ENCODE measurements at regions not wholly inside any gene's neighbourhood (a gene's known extent, or its start where the extent isn't known, plus 50 kb on each side); places are given as distances from the start of the nearest gene placed in this dataset.
"Not testable (repeated sequence)": the region's sequence is repeated elsewhere in the genome, so short reads cannot be mapped to it uniquely, and the experiment has no call there.

DNA sequence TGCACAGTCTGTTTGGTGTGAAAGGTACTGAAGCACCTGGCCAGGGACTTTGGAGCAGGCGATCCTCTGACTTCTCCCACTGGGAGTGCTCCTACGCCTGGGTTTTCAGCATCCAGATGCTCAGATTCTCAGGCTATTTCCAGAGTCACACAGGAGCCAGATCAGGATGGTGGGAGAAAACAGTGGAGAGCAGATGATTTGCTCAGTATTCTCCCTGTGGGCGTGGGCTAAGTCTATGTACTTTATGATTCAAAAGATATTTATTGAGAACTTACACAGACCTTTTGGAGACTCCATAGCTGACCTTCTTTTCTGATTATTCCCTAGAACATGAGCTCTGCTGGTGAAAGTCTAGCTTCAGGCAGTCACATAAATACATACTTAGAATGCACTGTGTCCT, 134.6 kb downstream of the TENT5C start:
- Histone ChIP-seq H3K9me3 (no peaks in the 10 kb centered on the region), H3K27me3 (ENCODE audit: insufficient read depth) (no peaks in the 10 kb centered on the region; the same call in 1 of the 2 replicates), H3K9ac (no peak overlapping the region), H3K4me3 (ENCODE audit: low read depth in 2 of 2, low read length in 1 of 2) (no peak overlapping the region), H2AFZ (ENCODE audit: low read depth) (no peak overlapping the region), H3K79me2 (ENCODE audit: insufficient read depth) (no peaks in the 10 kb centered on the region), H3K4me1 (ENCODE audit: control insufficient read depth in 1 of 2, insufficient read depth in 2 of 2, low read depth in 1 of 2, low read length in 1 of 2) (no peaks in the 10 kb centered on the region), H4K20me1 (ENCODE audit: insufficient read depth) (no peaks in the 10 kb centered on the region), H3K4me2 (no peak overlapping the region), H3K9me2 (no peaks in the 10 kb centered on the region), H3K36me3 (replicated peaks in 1 of 2; ENCODE audit: control insufficient read depth in 1 of 2, insufficient read depth in 2 of 2, low read length in 1 of 2) (no peaks in the 10 kb centered on the region), H3F3A (replicated peaks; ENCODE audit: insufficient read depth) (no peaks in the 10 kb centered on the region), H3K27ac (ENCODE audit: low read depth in 2 of 2, low read length in 1 of 2) (no peak overlapping the region)
- 38% methylated on average over 2 of the region's 3 CpGs for WGBS (ENCODE audit: low lambda C conversion rate)
- ChIA-PET CTCF (interaction anchor here (1.0 to 1.6 kb wide), 4 partner anchors 12 to 18 kb away, joined by 4 to 5 read pairs (median 4); no protein-coding TSS in a partner anchor), POLR2A (no interaction called here)
- DNase-seq = no peak
- no peak for TF ChIP-seq GABPA (IDR thresholded peaks at IDR 0.05; ENCODE audit: low read depth)
- TF ChIP-seq, protein P1, sequence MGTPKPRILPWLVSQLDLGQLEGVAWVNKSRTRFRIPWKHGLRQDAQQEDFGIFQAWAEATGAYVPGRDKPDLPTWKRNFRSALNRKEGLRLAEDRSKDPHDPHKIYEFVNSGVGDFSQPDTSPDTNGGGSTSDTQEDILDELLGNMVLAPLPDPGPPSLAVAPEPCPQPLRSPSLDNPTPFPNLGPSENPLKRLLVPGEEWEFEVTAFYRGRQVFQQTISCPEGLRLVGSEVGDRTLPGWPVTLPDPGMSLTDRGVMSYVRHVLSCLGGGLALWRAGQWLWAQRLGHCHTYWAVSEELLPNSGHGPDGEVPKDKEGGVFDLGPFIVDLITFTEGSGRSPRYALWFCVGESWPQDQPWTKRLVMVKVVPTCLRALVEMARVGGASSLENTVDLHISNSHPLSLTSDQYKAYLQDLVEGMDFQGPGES (IDR thresholded peaks at IDR 0.05; ENCODE audit: low read depth, low read length) = no peak
- TF ChIP-seq, protein P2, sequence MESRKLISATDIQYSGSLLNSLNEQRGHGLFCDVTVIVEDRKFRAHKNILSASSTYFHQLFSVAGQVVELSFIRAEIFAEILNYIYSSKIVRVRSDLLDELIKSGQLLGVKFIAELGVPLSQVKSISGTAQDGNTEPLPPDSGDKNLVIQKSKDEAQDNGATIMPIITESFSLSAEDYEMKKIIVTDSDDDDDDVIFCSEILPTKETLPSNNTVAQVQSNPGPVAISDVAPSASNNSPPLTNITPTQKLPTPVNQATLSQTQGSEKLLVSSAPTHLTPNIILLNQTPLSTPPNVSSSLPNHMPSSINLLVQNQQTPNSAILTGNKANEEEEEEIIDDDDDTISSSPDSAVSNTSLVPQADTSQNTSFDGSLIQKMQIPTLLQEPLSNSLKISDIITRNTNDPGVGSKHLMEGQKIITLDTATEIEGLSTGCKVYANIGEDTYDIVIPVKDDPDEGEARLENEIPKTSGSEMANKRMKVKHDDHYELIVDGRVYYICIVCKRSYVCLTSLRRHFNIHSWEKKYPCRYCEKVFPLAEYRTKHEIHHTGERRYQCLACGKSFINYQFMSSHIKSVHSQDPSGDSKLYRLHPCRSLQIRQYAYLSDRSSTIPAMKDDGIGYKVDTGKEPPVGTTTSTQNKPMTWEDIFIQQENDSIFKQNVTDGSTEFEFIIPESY (IDR thresholded peaks at IDR 0.05; ENCODE audit: borderline replicate concordance, low read depth) = no peak
- TF ChIP-seq, protein P3, sequence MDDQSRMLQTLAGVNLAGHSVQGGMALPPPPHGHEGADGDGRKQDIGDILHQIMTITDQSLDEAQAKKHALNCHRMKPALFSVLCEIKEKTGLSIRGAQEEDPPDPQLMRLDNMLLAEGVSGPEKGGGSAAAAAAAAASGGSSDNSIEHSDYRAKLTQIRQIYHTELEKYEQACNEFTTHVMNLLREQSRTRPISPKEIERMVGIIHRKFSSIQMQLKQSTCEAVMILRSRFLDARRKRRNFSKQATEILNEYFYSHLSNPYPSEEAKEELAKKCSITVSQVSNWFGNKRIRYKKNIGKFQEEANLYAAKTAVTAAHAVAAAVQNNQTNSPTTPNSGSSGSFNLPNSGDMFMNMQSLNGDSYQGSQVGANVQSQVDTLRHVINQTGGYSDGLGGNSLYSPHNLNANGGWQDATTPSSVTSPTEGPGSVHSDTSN (IDR thresholded peaks at IDR 0.05) = no peak
- TF ChIP-seq POLR2AphosphoS5 (IDR thresholded peaks at IDR 0.05; ENCODE audit: low read depth, low read length) = no peak
- TF ChIP-seq USF1 (IDR thresholded peaks at IDR 0.05; ENCODE audit: borderline replicate concordance, low read depth) = no peak
- no peak for TF ChIP-seq RAD21 (IDR thresholded peaks at IDR 0.05; ENCODE audit: low read length)
- TF ChIP-seq RFX5 (IDR thresholded peaks at IDR 0.05; ENCODE audit: low read length) = no peak
- no peak for TF ChIP-seq FOSL2 (IDR thresholded peaks at IDR 0.05; ENCODE audit: borderline replicate concordance, low read depth)
- no peak for TF ChIP-seq RXRA (IDR thresholded peaks at IDR 0.05; ENCODE audit: borderline replicate concordance, low read depth)
- TF ChIP-seq, protein P4, sequence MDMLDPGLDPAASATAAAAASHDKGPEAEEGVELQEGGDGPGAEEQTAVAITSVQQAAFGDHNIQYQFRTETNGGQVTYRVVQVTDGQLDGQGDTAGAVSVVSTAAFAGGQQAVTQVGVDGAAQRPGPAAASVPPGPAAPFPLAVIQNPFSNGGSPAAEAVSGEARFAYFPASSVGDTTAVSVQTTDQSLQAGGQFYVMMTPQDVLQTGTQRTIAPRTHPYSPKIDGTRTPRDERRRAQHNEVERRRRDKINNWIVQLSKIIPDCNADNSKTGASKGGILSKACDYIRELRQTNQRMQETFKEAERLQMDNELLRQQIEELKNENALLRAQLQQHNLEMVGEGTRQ (IDR thresholded peaks at IDR 0.05; ENCODE audit: borderline replicate concordance, low read depth, low read length) = no peak
- no peak for TF ChIP-seq RCOR1 (IDR thresholded peaks at IDR 0.05; ENCODE audit: low read length)
- TF ChIP-seq, protein P5, sequence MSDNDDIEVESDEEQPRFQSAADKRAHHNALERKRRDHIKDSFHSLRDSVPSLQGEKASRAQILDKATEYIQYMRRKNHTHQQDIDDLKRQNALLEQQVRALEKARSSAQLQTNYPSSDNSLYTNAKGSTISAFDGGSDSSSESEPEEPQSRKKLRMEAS (IDR thresholded peaks at IDR 0.05; ENCODE audit: low read depth) = no peak
- TF ChIP-seq TCF12 (IDR thresholded peaks at IDR 0.05) = no peak
- TF ChIP-seq NRF1 (IDR thresholded peaks at IDR 0.05; ENCODE audit: low read depth, low read length) = no peak
- no peak for TF ChIP-seq JUND (IDR thresholded peaks at IDR 0.05)
- no peak for TF ChIP-seq NFIC (IDR thresholded peaks at IDR 0.05; ENCODE audit: borderline replicate concordance)
- TF ChIP-seq SIN3A (IDR thresholded peaks at IDR 0.05; ENCODE audit: borderline replicate concordance, low read depth, low read length) = no peak
- no peak for TF ChIP-seq TAF1 (IDR thresholded peaks at IDR 0.05; ENCODE audit: borderline replicate concordance, low read depth, low read length)
- TF ChIP-seq FOXM1 (IDR thresholded peaks at IDR 0.05; ENCODE audit: low read depth) = no peak

DNA sequence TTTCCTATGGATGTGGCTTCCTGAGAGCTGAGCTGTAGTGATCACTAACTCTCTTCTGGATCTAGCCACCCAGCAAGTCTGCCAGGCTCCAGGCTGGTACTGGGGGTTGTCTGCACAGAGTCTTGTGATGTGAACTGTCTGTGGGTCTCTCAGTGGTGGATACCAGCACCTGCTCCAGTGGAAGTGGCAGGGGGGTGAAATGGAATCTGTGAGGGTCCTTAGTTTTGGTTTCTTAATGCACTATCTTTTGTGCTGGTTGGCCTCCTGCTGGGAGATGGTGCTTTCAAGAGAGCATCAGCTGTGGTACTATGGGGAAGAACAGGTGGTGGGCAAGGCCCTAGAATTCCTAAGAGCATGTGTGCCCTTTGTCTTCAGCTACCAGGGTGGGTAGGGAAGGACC, 140.7 kb downstream of the TENT5C start:
- H3K79me2 ChIP-seq (ENCODE audit: insufficient read depth); H3K36me3 ChIP-seq (replicated peaks in 1 of 2; ENCODE audit: control insufficient read depth in 1 of 2, insufficient read depth in 2 of 2, low read length in 1 of 2); H3F3A ChIP-seq (replicated peaks; ENCODE audit: insufficient read depth); H3K9me3 ChIP-seq; H3K9ac ChIP-seq; H3K9me2 ChIP-seq; H2AFZ ChIP-seq (ENCODE audit: low read depth); H3K4me3 ChIP-seq (ENCODE audit: low read depth in 2 of 2, low read length in 1 of 2); DNase-seq; H3K4me1 ChIP-seq (ENCODE audit: control insufficient read depth in 1 of 2, insufficient read depth in 2 of 2, low read depth in 1 of 2, low read length in 1 of 2); H3K27ac ChIP-seq (ENCODE audit: low read depth in 2 of 2, low read length in 1 of 2); H4K20me1 ChIP-seq (ENCODE audit: insufficient read depth); H3K4me2 ChIP-seq; H3K27me3 ChIP-seq (ENCODE audit: insufficient read depth); POLR2A ChIA-PET: not testable (repeated sequence)
- CTCF ChIA-PET = interaction anchor here (1.2 to 3.0 kb wide), 3 partner anchors 8 to 211 kb away, joined by 5 to 10 read pairs (median 9); no protein-coding TSS in a partner anchor

Measured in SK-N-SH (cell line).